ENCODE measurements at regions not wholly inside any gene's neighbourhood (a gene's known extent, or its start where the extent isn't known, plus 50 kb on each side); places are given as distances from the start of the nearest gene placed in this dataset.
"Not testable (repeated sequence)": the region's sequence is repeated elsewhere in the genome, so short reads cannot be mapped to it uniquely, and the experiment has no call there.

DNA sequence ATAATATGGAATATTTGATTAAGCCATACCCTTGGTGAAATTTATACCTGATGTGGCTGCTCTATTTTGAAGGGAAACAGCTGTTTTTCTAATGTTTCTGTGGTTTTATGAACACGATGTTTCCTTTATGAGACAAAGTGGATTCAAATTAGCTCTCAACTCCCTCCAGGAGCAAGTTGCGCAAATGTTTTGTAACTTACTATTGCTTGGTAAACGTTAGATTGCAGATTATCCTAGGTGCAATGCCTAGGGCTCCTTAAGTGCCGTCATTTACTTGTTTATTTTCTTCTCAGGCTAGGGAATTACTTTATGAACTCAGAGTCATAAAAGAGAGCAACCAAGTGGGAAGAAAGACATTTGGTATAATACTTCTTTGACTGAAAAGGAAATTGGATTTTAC lies 763.1 kb downstream of the TAF11L14 start:
- Histone ChIP-seq H3K27ac (ENCODE audit: low read length) (no peak overlapping the region), H3K9me3 (ENCODE audit: insufficient read depth, low read length, severe bottlenecking) (no peaks in the 10 kb centered on the region), H4K20me1 (ENCODE audit: insufficient read depth, low read length) (no peaks in the 10 kb centered on the region), H2AFZ (ENCODE audit: low read depth, low read length) (no peak overlapping the region), H3K27me3 (ENCODE audit: insufficient read depth, low read length, poor library complexity) (no peaks in the 10 kb centered on the region), H3K4me3 (ENCODE audit: low read depth in 1 of 2, low read length in 2 of 2) (no peak overlapping the region), H3K4me2 (ENCODE audit: insufficient read depth, low read length) (no peak overlapping the region), H3K79me2 (ENCODE audit: insufficient read depth, low read length) (no peaks in the 10 kb centered on the region), H3K9ac (ENCODE audit: low read depth, low read length) (no peak overlapping the region), H3K4me1 (ENCODE audit: insufficient read depth, low read length) (no peaks in the 10 kb centered on the region), H3K36me3 (ENCODE audit: insufficient read depth, low read length) (no peaks in the 10 kb centered on the region)
- DNase-seq = no peak
- no peak for ATAC-seq (ENCODE audit: insufficient read depth, low read depth)
- TF ChIP-seq, protein P1, sequence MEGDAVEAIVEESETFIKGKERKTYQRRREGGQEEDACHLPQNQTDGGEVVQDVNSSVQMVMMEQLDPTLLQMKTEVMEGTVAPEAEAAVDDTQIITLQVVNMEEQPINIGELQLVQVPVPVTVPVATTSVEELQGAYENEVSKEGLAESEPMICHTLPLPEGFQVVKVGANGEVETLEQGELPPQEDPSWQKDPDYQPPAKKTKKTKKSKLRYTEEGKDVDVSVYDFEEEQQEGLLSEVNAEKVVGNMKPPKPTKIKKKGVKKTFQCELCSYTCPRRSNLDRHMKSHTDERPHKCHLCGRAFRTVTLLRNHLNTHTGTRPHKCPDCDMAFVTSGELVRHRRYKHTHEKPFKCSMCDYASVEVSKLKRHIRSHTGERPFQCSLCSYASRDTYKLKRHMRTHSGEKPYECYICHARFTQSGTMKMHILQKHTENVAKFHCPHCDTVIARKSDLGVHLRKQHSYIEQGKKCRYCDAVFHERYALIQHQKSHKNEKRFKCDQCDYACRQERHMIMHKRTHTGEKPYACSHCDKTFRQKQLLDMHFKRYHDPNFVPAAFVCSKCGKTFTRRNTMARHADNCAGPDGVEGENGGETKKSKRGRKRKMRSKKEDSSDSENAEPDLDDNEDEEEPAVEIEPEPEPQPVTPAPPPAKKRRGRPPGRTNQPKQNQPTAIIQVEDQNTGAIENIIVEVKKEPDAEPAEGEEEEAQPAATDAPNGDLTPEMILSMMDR (IDR thresholded peaks at IDR 0.05; ENCODE audit: borderline replicate concordance, extremely low read depth, low read length, poor library complexity, severe bottlenecking) = no peak
- TF ChIP-seq EZH2 (IDR thresholded peaks at IDR 0.05; ENCODE audit: borderline replicate concordance, low read depth, low read length, severe bottlenecking) = no peak

DNA sequence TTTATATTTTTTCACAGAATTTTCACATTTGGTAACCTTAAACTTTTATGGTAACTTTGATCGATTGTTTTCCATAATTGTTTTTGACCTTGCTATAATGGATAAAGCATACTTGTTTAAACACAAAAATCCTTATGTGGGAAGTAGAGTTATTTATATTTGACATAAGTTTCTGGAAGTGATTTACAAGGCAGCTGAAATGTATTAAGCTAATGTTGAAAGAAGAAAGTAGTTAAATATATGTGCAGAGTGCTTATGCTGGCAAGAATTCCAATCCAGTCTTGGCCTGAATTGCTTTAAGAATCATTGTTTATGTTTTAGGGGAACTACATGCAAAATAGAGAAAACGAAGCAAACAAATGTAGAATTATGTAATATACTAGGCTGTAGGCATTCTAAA lies 763.6 kb downstream of the TAF11L14 start:
- H3K79me2 ChIP-seq (ENCODE audit: insufficient read depth, low read length) = no peaks in the 10 kb centered on the region
- H3K4me2 ChIP-seq (ENCODE audit: insufficient read depth, low read length) = no peak overlapping the region
- H3K4me1 ChIP-seq (ENCODE audit: insufficient read depth, low read length) = no peaks in the 10 kb centered on the region
- no peak overlapping the region for H3K4me3 ChIP-seq (ENCODE audit: low read depth in 1 of 2, low read length in 2 of 2)
- no peak for ATAC-seq (ENCODE audit: insufficient read depth, low read depth)
- no peak overlapping the region for H3K27ac ChIP-seq (ENCODE audit: low read length)
- no peak overlapping the region for H2AFZ ChIP-seq (ENCODE audit: low read depth, low read length)
- TF ChIP-seq EZH2 (IDR thresholded peaks at IDR 0.05; ENCODE audit: borderline replicate concordance, low read depth, low read length, severe bottlenecking) = no peak
- TF ChIP-seq, protein P1 (IDR thresholded peaks at IDR 0.05; ENCODE audit: borderline replicate concordance, extremely low read depth, low read length, poor library complexity, severe bottlenecking) = no peak
- H3K27me3 ChIP-seq (ENCODE audit: insufficient read depth, low read length, poor library complexity) = no peaks in the 10 kb centered on the region
- H3K9ac ChIP-seq (ENCODE audit: low read depth, low read length) = no peak overlapping the region
- no peaks in the 10 kb centered on the region for H3K9me3 ChIP-seq (ENCODE audit: insufficient read depth, low read length, severe bottlenecking)
- H3K36me3 ChIP-seq (ENCODE audit: insufficient read depth, low read length) = no peaks in the 10 kb centered on the region
- H4K20me1 ChIP-seq (ENCODE audit: insufficient read depth, low read length) = no peaks in the 10 kb centered on the region
- no peak for DNase-seq

DNA sequence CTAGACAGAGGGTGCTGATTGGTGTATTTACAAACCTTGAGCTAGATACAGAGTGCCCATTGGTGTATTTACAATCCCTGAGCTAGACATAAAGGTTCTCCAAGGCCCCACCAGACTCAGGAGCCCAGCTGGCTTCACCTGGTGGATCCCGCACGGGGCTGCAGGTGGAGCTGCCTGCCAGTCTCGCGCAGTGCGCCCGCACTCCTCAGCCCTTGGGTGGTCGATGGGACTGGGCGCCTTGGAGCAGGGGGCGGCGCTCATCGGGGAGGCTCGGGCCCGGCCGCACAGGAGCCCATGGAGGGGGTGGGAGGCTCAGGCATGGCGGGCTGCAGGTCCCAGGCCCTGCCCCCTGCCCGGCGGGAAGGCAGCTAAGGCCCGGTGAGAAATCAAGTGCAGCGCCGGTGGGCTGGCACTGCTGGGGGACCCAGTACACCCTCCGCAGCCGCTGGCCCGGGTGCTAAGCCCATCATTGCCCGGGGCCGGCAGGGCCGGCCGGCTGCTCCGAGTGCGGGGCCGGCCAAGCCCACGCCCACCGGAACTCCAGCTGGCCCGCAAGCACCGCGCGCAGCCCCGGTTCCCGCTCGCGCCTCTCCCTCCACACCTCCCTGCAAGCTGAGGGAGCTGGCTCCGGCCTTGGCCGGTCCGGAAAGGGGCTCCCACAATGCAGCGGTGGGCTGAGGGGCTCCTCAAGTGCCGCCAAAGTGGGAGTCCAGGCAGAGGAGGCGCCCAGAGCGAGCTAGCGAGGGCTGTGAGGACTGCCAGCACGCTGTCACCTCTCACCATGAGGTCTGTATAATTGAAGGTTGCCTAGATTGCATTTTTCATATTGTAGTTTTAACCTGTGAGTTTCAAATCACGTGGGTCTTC lies 765.4 kb downstream of the TAF11L14 start:
- DNase-seq; H2AFZ ChIP-seq (ENCODE audit: low read depth, low read length); H3K4me2 ChIP-seq (ENCODE audit: insufficient read depth, low read length); H3K4me3 ChIP-seq (ENCODE audit: low read depth in 1 of 2, low read length in 2 of 2); H4K20me1 ChIP-seq (ENCODE audit: insufficient read depth, low read length); H3K4me1 ChIP-seq (ENCODE audit: insufficient read depth, low read length); H3K27ac ChIP-seq (ENCODE audit: low read length); ATAC-seq (ENCODE audit: insufficient read depth, low read depth); H3K9me3 ChIP-seq (ENCODE audit: insufficient read depth, low read length, severe bottlenecking); H3K27me3 ChIP-seq (ENCODE audit: insufficient read depth, low read length, poor library complexity); H3K9ac ChIP-seq (ENCODE audit: low read depth, low read length); H3K79me2 ChIP-seq (ENCODE audit: insufficient read depth, low read length); H3K36me3 ChIP-seq (ENCODE audit: insufficient read depth, low read length): not testable (repeated sequence)

DNA sequence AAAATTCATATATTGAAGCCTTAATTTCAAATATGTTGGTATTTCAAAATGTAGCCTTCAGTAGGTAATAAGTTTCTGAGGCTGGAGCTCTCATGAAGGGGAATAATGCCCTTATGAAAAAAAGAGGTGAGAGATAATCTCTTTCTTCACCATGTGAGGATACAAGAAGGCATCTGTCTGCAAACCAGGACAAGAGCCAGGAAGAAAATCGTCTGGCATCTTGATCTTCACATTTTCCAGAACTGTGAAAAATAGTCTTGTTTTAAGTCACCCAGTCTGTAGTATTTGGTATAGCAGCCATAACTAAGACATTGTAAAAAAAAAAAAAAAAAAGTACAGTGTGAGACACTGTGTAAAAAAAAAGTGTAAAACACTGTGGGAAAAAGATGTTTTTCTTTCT lies 768.9 kb downstream of the TAF11L14 start:
- Histone ChIP-seq H3K9ac (ENCODE audit: low read depth, low read length) (no peak overlapping the region), H2AFZ (ENCODE audit: low read depth, low read length) (no peak overlapping the region), H3K4me1 (ENCODE audit: insufficient read depth, low read length) (no peaks in the 10 kb centered on the region), H3K36me3 (ENCODE audit: insufficient read depth, low read length) (no peaks in the 10 kb centered on the region), H3K4me2 (ENCODE audit: insufficient read depth, low read length) (no peak overlapping the region), H3K27me3 (ENCODE audit: insufficient read depth, low read length, poor library complexity) (no peaks in the 10 kb centered on the region), H4K20me1 (ENCODE audit: insufficient read depth, low read length) (no peaks in the 10 kb centered on the region), H3K9me3 (ENCODE audit: insufficient read depth, low read length, severe bottlenecking) (no peaks in the 10 kb centered on the region), H3K27ac (ENCODE audit: low read length) (no peak overlapping the region), H3K79me2 (ENCODE audit: insufficient read depth, low read length) (no peaks in the 10 kb centered on the region), H3K4me3 (ENCODE audit: low read depth in 1 of 2, low read length in 2 of 2) (no peak overlapping the region)
- TF ChIP-seq EZH2 (IDR thresholded peaks at IDR 0.05; ENCODE audit: borderline replicate concordance, low read depth, low read length, severe bottlenecking) = no peak
- TF ChIP-seq, protein P1 (IDR thresholded peaks at IDR 0.05; ENCODE audit: borderline replicate concordance, extremely low read depth, low read length, poor library complexity, severe bottlenecking) = no peak
- DNase-seq (no peak), ATAC-seq (ENCODE audit: insufficient read depth, low read depth) (no peak)

Measured in DND-41 (cell line).